Immature natural killer cell (primary cell): ENCODE measurements at regions not wholly inside any gene's neighbourhood (a gene's known extent, or its start where the extent isn't known, plus 50 kb on each side); places are given as distances from the start of the nearest gene placed in this dataset.

ENCODE experiments used
- DNase-seq, 3 donors: peaks; one replicate each; pipeline ENCODE4 v3.0.0; 2022; ENCODE audit warnings: mixed read lengths in 1 of 3
- H3K27ac Mint-ChIP-seq, 6 donors: one replicate each; pipeline ENCODE4 v1.8.0; 2020; ENCODE audit warnings: mixed read lengths in 6 of 6, mild to moderate bottlenecking in 5 of 6, inconsistent platforms in 4 of 6, moderate library complexity in 3 of 6
- H3K27me3 Mint-ChIP-seq, 3 donors: one replicate each; pipeline ENCODE4 v1.8.0; 2020 to 2021; ENCODE audit warnings: low read depth in 3 of 3, mild to moderate bottlenecking in 3 of 3, mixed read lengths in 3 of 3, moderate library complexity in 3 of 3, inconsistent platforms in 1 of 3
- H3K36me3 Mint-ChIP-seq, 3 donors: one replicate each; pipeline ENCODE4 v1.8.0; 2020; ENCODE audit warnings: mixed read lengths in 3 of 3, inconsistent platforms in 2 of 3, mild to moderate bottlenecking in 2 of 3
- H3K4me1 Mint-ChIP-seq, 2 donors: one replicate each; pipeline ENCODE4 v1.8.0; 2020; ENCODE audit warnings: inconsistent platforms in 2 of 2, mild to moderate bottlenecking in 2 of 2, mixed read lengths in 2 of 2, moderate library complexity in 1 of 2
- H3K4me3 Mint-ChIP-seq, 5 donors: one replicate each; pipeline ENCODE4 v1.8.0; 2020; ENCODE audit warnings: mild to moderate bottlenecking in 5 of 5, mixed read lengths in 5 of 5, inconsistent platforms in 3 of 5, moderate library complexity in 3 of 5
- H3K9me3 Mint-ChIP-seq, 6 donors: one replicate each; pipeline ENCODE4 v1.8.0; 2020; ENCODE audit warnings: mild to moderate bottlenecking in 6 of 6, mixed read lengths in 6 of 6, inconsistent platforms in 4 of 6, moderate library complexity in 3 of 6

- DNase-seq: no peak
- Mint-ChIP-seq H3K27me3 (peaks cover 6 to 13% (median 8%) of the 10 kb centered on the region in 3 donors), H3K36me3 (peaks cover 0 to 3% (median 0%) of the 10 kb centered on the region in 3 donors), H3K4me3 (no peak overlapping the region), H3K27ac (no peak overlapping the region), H3K4me1 (peaks cover 0 to 6% of the 10 kb centered on the region in 2 donors), H3K9me3 (no peaks in the 10 kb centered on the region)
These were observed 56.6 kb upstream of the C1orf21 start for GRCh38 chr1:184329962-184330868.

GRCh38 chr1:184330875-184331274, 56.0 kb upstream of the C1orf21 start:
- H3K4me1 Mint-ChIP-seq: peaks cover 0 to 6% of the 10 kb centered on the region in 2 donors
- H3K9me3 Mint-ChIP-seq: no peaks in the 10 kb centered on the region
- H3K27ac Mint-ChIP-seq: no peak overlapping the region
- peaks cover 0 to 3% (median 0%) of the 10 kb centered on the region in 3 donors for H3K36me3 Mint-ChIP-seq
- H3K4me3 Mint-ChIP-seq: no peak overlapping the region
- DNase-seq: no peak
- H3K27me3 Mint-ChIP-seq: peaks cover 5 to 13% (median 6%) of the 10 kb centered on the region in 3 donors
